Activated CD4-positive, alpha-beta memory T cell treated with anti-CD3 and anti-CD28 coated beads for 36 hours (primary cell): ENCODE measurements at regions not wholly inside any gene's neighbourhood (a gene's known extent, or its start where the extent isn't known, plus 50 kb on each side); places are given as distances from the start of the nearest gene placed in this dataset.
"Not testable (repeated sequence)": the region's sequence is repeated elsewhere in the genome, so short reads cannot be mapped to it uniquely, and the experiment has no call there.

ENCODE experiments used
- CTCF ChIA-PET: fragments of 350-600 bp; sonication (Branson Sonifier 250); formaldehyde crosslinking; loops from one replicate; lab custom pipeline; 2021; ENCODE audit warnings: antibody characterized with exemption, inconsistent platforms; lab: Charles Lee
- POLR2A ChIA-PET: fragments of 350-600 bp; sonication (Branson Sonifier 250); formaldehyde crosslinking; loops from one replicate; lab custom pipeline; 2021; ENCODE audit warnings: antibody characterized with exemption; lab: Charles Lee
- DNase-seq: peaks from one replicate; pipeline ENCODE4 v3.0.0-alpha.2; 2020
- H3K27ac Mint-ChIP-seq: one replicate; pipeline ENCODE4 v1.8.0; 2021; ENCODE audit warnings: mixed read lengths
- H3K27me3 Mint-ChIP-seq: one replicate; pipeline ENCODE4 v1.8.0; 2021; ENCODE audit warnings: mixed read lengths
- H3K36me3 Mint-ChIP-seq: one replicate; pipeline ENCODE4 v1.8.0; 2021; ENCODE audit warnings: mixed read lengths
- H3K4me1 Mint-ChIP-seq: one replicate; pipeline ENCODE4 v1.8.0; 2021; ENCODE audit warnings: low read depth, mixed read lengths
- H3K4me3 Mint-ChIP-seq: one replicate; pipeline ENCODE4 v1.8.0; 2021; ENCODE audit warnings: mild to moderate bottlenecking, mixed read lengths
- H3K9me3 Mint-ChIP-seq: one replicate; pipeline ENCODE4 v1.8.0; 2021; ENCODE audit warnings: mixed read lengths
- intact Hi-C: fragments of 100-400 bp; cut with micrococcal nuclease; formaldehyde crosslinking; loops from one replicate; pipeline ENCODE4 v1.15.1; 2023

DNA sequence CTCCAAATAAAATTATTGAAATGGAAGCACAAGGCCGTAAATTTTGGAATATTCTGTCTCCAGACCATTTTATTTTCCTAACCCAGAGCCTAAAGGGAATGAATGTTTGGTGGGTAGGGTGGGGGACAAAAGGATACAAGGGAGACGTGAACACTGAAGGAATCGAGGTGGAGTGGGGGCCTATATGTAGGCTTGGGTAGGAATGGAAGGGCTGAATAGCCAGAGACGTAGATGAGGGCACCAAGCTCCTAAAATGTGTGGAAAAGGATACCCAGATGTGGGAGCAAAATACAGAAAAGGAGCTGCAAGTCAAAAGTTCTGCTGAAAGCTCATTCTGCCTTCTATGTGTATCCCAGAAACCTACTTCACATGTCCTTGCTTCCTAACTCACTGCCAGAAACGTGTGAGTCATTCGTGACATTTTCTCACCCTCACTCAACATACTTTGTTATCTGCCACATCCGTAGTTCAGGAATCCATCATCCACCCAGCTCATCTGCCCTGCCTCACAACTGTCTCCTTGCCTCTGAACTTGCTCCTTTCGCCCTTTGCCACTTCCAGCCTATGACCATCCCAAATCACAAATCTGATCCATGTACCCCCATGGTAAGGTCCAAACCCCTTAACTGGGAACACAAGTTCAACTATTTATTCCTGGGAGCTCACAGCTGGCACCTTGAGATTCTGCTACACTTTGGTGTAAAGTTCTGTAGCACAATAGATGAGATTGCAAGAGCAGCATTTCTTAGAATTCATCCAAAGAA is 84.1 kb upstream of the PRDX6 start:
- intact Hi-C loops, result no loop called here
- ChIA-PET POLR2A (no interaction called here), CTCF (interaction anchor here (0.7 kb wide), 1 partner anchor 116 kb away, joined by 3 read pairs; no protein-coding TSS in a partner anchor)
- H3K9me3 Mint-ChIP-seq, result no peaks in the 10 kb centered on the region
- H3K4me1 Mint-ChIP-seq, result no peaks in the 10 kb centered on the region
- H3K27ac Mint-ChIP-seq, result no peak overlapping the region
- H3K36me3 Mint-ChIP-seq, result no peaks in the 10 kb centered on the region
- no peaks in the 10 kb centered on the region for H3K27me3 Mint-ChIP-seq
- no peak for DNase-seq
- H3K4me3 Mint-ChIP-seq, result no peak overlapping the region

DNA sequence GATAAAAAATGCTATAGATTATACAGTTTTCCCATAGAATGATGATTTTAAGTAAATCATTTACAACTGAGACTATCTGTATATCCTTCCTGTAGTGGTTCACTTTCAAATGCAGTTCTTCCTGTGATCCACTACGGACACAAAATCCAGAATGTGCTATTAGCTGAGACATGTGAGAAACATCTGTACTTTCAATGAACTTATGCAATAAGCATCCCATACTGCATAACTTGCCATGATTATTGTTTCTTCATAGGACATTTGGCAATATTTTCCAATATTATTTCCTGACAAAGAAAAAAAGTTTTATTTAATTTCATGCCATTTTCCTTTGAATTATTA is 83.5 kb upstream of the PRDX6 start:
- Mint-ChIP-seq H3K4me3 (no peak overlapping the region), H3K36me3 (no peaks in the 10 kb centered on the region), H3K27ac (no peak overlapping the region), H3K27me3 (no peaks in the 10 kb centered on the region), H3K9me3 (no peaks in the 10 kb centered on the region), H3K4me1 (no peaks in the 10 kb centered on the region)
- ChIA-PET CTCF (no interaction called here), POLR2A (no interaction called here)
- DNase-seq, result no peak
- intact Hi-C loops, result no loop called here

DNA sequence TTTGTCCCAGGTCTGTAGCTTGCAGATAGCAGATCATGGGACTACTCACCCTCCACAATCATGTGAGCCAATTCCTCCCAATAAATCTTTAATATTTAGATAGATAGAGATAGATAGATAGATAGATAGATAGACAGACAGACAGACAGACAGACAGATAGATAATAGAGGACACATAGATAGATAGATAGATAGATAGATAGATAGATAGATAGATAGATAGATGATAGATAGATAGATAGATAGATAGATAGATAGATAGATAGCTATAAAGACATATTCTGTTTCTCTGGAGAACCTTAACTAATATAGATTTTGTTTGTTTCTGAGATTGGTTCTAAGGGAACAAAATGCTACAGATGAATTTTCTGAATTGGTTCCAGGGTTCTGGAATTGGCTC is 82.3 kb upstream of the PRDX6 start:
- POLR2A ChIA-PET, intact Hi-C loops, H3K9me3 Mint-ChIP-seq, H3K27ac Mint-ChIP-seq, H3K4me3 Mint-ChIP-seq, H3K4me1 Mint-ChIP-seq, DNase-seq, H3K36me3 Mint-ChIP-seq, H3K27me3 Mint-ChIP-seq: not testable (repeated sequence)
- CTCF ChIA-PET, result interaction anchor here (0.8 to 1.1 kb wide), 2 partner anchors 15 to 675 kb away, joined by 3 read pairs; no protein-coding TSS in a partner anchor

- H3K4me1 Mint-ChIP-seq, result no peaks in the 10 kb centered on the region
- no peaks in the 10 kb centered on the region for H3K27me3 Mint-ChIP-seq
- no peaks in the 10 kb centered on the region for H3K36me3 Mint-ChIP-seq
- H3K9me3 Mint-ChIP-seq, result no peaks in the 10 kb centered on the region
- no peak overlapping the region for H3K27ac Mint-ChIP-seq
- H3K4me3 Mint-ChIP-seq, result no peak overlapping the region
- POLR2A ChIA-PET, result no interaction called here
- intact Hi-C loops, result no loop called here
- no peak for DNase-seq
- CTCF ChIA-PET, result interaction anchor here (0.6 kb wide), 1 partner anchor 537 kb away, joined by 3 read pairs; no protein-coding TSS in a partner anchor
Observed at GRCh38 chr1:173395762-173396161, 81.4 kb upstream of the PRDX6 start.

- no peak overlapping the region for H3K27ac Mint-ChIP-seq
- no peaks in the 10 kb centered on the region for H3K27me3 Mint-ChIP-seq
- no peak for DNase-seq
- POLR2A ChIA-PET, result no interaction called here
- no peaks in the 10 kb centered on the region for H3K36me3 Mint-ChIP-seq
- H3K9me3 Mint-ChIP-seq, result no peaks in the 10 kb centered on the region
- CTCF ChIA-PET, result interaction anchor here (1.7 kb wide), 1 partner anchor 656 kb away, joined by 5 read pairs; no protein-coding TSS in a partner anchor
- intact Hi-C loops, result no loop called here
- H3K4me3 Mint-ChIP-seq, result no peak overlapping the region
- no peaks in the 10 kb centered on the region for H3K4me1 Mint-ChIP-seq
Observed at GRCh38 chr1:173400387-173400995, 76.6 kb upstream of the PRDX6 start.

DNA sequence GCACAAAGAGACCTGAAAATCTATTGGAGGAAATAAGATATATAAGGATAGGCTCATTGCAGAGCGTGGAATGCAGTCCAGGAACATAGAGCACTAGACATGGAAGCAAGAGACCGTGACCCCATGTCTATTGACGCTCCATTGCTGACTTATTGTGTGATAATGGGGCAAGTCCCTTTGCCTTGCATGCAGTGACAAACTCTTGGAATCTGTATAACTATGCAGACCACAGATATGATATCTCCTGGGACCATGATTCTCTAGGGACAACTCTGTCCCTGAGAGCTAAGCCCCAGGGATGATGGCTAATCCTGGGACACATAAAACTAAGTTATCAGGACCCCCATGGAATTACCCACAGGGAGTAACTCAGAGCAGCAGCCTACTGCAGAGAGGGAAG is 73.1 kb upstream of the PRDX6 start:
- Mint-ChIP-seq H3K4me1 (peaks cover 11% of the 10 kb centered on the region), H3K27me3 (no peaks in the 10 kb centered on the region), H3K9me3 (no peaks in the 10 kb centered on the region), H3K4me3 (no peak overlapping the region), H3K27ac (no peak overlapping the region), H3K36me3 (no peaks in the 10 kb centered on the region)
- CTCF ChIA-PET, result no interaction called here
- intact Hi-C loops, result no loop called here
- POLR2A ChIA-PET, result no interaction called here
- DNase-seq, result no peak

- peaks cover 18% of the 10 kb centered on the region for H3K4me1 Mint-ChIP-seq
- no peaks in the 10 kb centered on the region for H3K9me3 Mint-ChIP-seq
- no peak overlapping the region for H3K4me3 Mint-ChIP-seq
- intact Hi-C loops, result loop anchor here (5.0 kb wide), 2 partner anchors 108 to 658 kb away; no protein-coding TSS in a partner anchor
- POLR2A ChIA-PET, result no interaction called here
- H3K36me3 Mint-ChIP-seq, result peaks cover 2% of the 10 kb centered on the region
- H3K27ac Mint-ChIP-seq, result no peak overlapping the region
- DNase-seq, result no peak
- H3K27me3 Mint-ChIP-seq, result no peaks in the 10 kb centered on the region
- CTCF ChIA-PET, result interaction anchor here (1.3 kb wide), 1 partner anchor 15 kb away, joined by 3 read pairs; no protein-coding TSS in a partner anchor
Observed at GRCh38 chr1:173405281-173405680, 71.9 kb upstream of the PRDX6 start.

DNA sequence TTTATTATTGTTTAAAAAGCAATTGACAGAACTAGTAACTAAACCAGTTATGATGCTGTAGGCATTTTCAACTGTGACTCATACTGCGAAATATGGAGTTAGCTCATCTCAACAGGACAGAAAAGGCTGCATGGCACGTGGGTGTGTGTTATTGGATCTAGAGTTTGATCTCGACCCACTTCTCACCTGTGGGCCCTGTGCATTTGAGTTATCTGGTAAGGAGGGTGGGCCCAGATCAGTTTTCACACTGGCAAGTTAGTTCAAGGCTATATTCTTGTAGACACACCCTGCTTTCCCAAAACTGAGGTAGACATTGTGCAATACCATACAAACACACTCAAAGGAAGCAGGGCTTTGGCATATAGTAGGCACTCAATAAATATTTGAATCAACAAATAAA is 71.3 kb upstream of the PRDX6 start:
- ChIA-PET POLR2A (no interaction called here), CTCF (interaction anchor here (1.1 to 2.1 kb wide), 3 partner anchors 14 to 661 kb away, joined by 3 to 6 read pairs (median 4); no protein-coding TSS in a partner anchor)
- no peak overlapping the region for H3K4me3 Mint-ChIP-seq
- H3K27me3 Mint-ChIP-seq, result no peaks in the 10 kb centered on the region
- intact Hi-C loops, result loop anchor here (5.0 kb wide), 2 partner anchors 109 to 659 kb away; no protein-coding TSS in a partner anchor
- no peak overlapping the region for H3K27ac Mint-ChIP-seq
- H3K4me1 Mint-ChIP-seq, result peaks cover 24% of the 10 kb centered on the region
- peak; percentile 32 for DNase-seq
- no peaks in the 10 kb centered on the region for H3K9me3 Mint-ChIP-seq
- peaks cover 3% of the 10 kb centered on the region for H3K36me3 Mint-ChIP-seq

GRCh38 chr1:173406783-173407230 is 70.3 kb upstream of the PRDX6 start:
- POLR2A ChIA-PET, result no interaction called here
- H3K36me3 Mint-ChIP-seq, result peaks cover 3% of the 10 kb centered on the region
- H3K27me3 Mint-ChIP-seq, result no peaks in the 10 kb centered on the region
- DNase-seq, result no peak
- CTCF ChIA-PET, result interaction anchor here (0.8 to 2.1 kb wide), 4 partner anchors 13 to 662 kb away, joined by 3 to 6 read pairs (median 4); no protein-coding TSS in a partner anchor
- H3K9me3 Mint-ChIP-seq, result no peaks in the 10 kb centered on the region
- H3K4me1 Mint-ChIP-seq, result peaks cover 26% of the 10 kb centered on the region
- no peak overlapping the region for H3K27ac Mint-ChIP-seq
- intact Hi-C loops, result loop anchor here (5.0 kb wide), 2 partner anchors 110 to 660 kb away; no protein-coding TSS in a partner anchor
- H3K4me3 Mint-ChIP-seq, result no peak overlapping the region

GRCh38 chr1:173407846-173408245 is 69.3 kb upstream of the PRDX6 start:
- Mint-ChIP-seq H3K4me1 (peaks cover 26% of the 10 kb centered on the region), H3K27me3 (no peaks in the 10 kb centered on the region), H3K36me3 (peaks cover 3% of the 10 kb centered on the region), H3K9me3 (no peaks in the 10 kb centered on the region), H3K27ac (no peak overlapping the region), H3K4me3 (no peak overlapping the region)
- ChIA-PET CTCF (interaction anchor here (0.7 to 2.1 kb wide), 4 partner anchors 12 to 663 kb away, joined by 3 to 6 read pairs (median 3); no protein-coding TSS in a partner anchor), POLR2A (no interaction called here)
- intact Hi-C loops, result loop anchor here (5.0 kb wide), 2 partner anchors 111 to 661 kb away; no protein-coding TSS in a partner anchor
- DNase-seq, result no peak

DNA sequence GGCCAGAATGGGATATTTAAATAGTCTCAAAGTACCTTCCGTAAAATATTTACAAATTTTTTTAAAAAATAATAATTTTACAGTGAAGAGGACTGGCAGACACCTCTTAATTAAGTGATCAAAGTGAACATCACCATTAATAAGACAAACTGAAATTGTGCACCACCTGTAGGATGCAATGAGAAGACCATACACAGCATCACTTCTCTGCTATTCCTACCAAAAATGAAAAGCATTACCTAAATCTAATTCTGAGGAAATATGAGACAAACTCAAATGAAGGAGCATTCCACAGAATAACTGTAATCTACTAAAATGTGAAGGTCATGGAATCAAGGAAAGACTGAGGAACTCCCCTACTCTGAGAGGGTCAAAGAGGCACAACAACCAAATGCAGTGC is 68.2 kb upstream of the PRDX6 start:
- peaks cover 3% of the 10 kb centered on the region for H3K36me3 Mint-ChIP-seq
- no peaks in the 10 kb centered on the region for H3K9me3 Mint-ChIP-seq
- ChIA-PET CTCF (no interaction called here), POLR2A (no interaction called here)
- DNase-seq, result no peak
- peaks cover 26% of the 10 kb centered on the region for H3K4me1 Mint-ChIP-seq
- no peak overlapping the region for H3K4me3 Mint-ChIP-seq
- no peak overlapping the region for H3K27ac Mint-ChIP-seq
- intact Hi-C loops, result loop anchor here (5.0 kb wide), 2 partner anchors 112 to 662 kb away; no protein-coding TSS in a partner anchor
- no peaks in the 10 kb centered on the region for H3K27me3 Mint-ChIP-seq

- peaks cover 26% of the 10 kb centered on the region for H3K4me1 Mint-ChIP-seq
- CTCF ChIA-PET, result interaction anchor here (1.0 to 1.8 kb wide), 3 partner anchors 10 to 665 kb away, joined by 3 to 10 read pairs (median 6); no protein-coding TSS in a partner anchor
- peaks cover 3% of the 10 kb centered on the region for H3K36me3 Mint-ChIP-seq
- DNase-seq, result peak; percentile 23
- H3K9me3 Mint-ChIP-seq, result no peaks in the 10 kb centered on the region
- POLR2A ChIA-PET, result no interaction called here
- no peak overlapping the region for H3K4me3 Mint-ChIP-seq
- no peak overlapping the region for H3K27ac Mint-ChIP-seq
- no peaks in the 10 kb centered on the region for H3K27me3 Mint-ChIP-seq
- intact Hi-C loops, result loop anchor here (5.0 to 10.0 kb wide), 4 partner anchors 112 to 662 kb away; no protein-coding TSS in a partner anchor
Observed at GRCh38 chr1:173409613-173410012, 67.5 kb upstream of the PRDX6 start.
